Activated CD4-positive, CD25-positive, alpha-beta regulatory T cell (primary cell): ENCODE measurements at regions not wholly inside any gene's neighbourhood (a gene's known extent, or its start where the extent isn't known, plus 50 kb on each side); places are given as distances from the start of the nearest gene placed in this dataset.
A peak's percentile ranks its signal among the peaks of the same experiment; 100 is the strongest.
"Not testable (repeated sequence)": the region's sequence is repeated elsewhere in the genome, so short reads cannot be mapped to it uniquely, and the experiment has no call there.

Experiments
- DNase-seq, 4 experiments: peaks; one replicate each; lab custom pipeline; 2025; lab: John Stamatoyannopoulos, UW

DNA sequence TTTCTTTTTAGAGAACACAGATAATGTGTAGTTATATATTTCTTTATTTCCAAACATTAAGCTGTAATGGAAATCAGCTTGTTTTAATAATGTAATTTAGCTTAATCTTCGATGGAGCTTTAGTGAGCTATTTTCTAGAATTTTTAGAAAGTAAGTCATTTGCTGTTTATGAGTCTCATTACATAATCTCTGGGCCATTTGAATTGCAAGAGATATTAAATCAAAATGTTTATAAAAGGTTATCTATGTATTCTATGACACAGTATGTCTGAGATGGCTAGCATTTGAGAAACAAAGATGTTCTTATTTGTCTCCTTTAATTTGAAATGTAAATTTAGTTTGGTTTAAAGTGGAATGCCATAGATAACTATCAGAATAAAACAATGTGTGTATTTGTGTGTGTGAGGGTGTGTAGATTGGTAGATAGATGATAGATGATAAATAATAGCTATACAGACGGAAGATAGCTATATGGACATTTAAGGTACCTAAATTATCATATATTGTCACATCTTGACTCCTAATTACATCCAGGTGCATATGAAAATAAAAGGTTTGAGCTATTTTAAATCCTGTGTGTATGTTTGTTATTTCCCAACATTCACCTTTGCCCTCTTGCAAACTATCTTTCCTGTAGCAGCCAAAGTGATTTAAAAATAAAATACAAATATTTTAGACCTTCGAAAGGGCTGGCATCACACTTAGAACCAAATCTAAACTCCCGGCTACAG, 478.0 kb upstream of the KLF6 start:
- no peak for DNase-seq

DNA sequence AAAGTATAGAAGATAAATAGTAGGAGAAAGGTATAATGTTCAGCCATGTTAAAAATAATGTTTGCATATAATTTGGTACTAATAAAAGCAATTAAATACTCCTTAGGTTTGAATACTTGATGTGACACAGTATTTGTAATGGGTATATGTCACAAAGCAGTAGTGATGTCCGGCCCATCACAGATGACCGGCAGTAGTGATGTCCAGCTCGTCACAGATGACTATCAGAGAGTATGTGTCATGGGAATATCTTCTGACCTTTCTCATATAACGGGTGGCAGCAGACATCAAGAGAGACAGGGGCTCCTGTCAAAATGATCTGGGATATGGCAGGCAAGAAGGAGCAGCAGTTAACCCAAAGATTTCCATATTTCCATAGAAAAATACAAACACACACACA, 477.4 kb upstream of the KLF6 start:
- DNase-seq = no peak

DNA sequence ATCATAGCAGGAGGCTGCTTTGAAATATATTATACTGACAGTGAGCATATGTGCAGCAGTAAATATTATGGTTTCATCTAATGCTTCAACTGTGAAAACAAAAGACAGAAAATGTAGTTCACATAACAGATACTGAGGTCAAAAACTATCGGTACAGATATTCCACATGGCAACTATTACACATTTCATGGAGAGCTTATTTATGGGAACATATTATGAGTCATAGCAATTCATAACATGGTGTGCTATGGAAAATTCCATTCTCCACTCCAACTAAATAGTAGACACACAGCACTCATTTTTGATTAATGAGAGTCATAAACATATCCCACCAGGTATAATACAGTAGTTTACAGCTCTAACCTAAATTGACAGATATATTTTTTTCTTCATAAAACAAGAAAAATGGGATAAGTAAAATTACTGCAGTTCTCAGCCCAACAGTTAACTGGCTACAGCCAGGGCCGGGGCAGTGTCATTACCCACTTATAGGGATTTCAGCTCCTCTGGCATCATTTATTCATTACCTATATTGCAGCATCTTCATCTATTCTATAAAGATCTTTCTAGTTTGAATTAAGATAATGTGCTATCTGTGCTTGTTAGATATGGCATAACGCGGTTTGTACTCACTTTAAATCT, 475.6 kb upstream of the KLF6 start:
- no peak for DNase-seq

DNA sequence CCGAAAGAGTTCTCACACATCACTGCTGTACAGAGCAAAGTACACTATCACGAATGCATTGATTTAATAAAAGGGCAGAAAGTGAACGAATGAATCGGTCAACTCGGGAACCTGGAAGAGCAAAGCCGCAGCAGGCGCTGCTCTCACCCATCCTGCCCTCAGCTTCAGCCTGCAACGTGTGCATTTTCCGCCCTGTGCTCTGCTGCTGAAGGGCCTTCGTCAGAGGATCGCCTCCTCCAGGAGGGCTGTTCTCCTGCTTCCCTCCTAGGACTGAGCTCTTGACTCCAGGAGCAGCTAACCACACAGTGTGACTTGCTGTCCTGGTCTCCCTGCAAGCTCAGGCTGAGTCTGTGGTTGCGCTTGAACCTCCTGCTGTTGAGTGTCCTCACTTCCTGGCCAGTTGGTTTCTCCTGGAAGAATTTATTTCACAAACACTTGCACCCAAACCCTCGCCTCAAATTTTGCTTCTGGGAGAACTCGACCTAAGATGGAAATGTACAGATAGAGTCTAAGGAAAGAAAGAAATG, 473.0 kb upstream of the KLF6 start:
- DNase-seq = no peak

DNA sequence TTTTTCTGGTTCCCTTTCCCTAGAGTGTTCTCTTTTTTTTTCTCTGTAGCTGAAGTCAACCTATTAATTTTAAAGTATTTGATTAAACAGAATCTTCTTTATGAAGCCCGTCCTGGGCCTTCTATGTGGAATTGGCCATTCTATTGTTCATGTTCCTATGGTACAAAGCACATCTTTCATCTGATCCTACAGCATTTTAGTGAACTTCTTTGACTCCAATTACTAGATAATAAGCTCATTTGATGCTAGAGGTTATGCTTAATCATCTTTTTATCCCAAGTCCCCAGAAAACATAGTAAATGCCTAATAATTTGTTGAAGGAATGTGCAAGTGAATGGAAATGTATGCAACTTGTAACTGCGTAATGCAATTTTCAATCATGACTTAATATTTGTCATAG, 472.0 kb upstream of the KLF6 start:
- DNase-seq = no peak

DNA sequence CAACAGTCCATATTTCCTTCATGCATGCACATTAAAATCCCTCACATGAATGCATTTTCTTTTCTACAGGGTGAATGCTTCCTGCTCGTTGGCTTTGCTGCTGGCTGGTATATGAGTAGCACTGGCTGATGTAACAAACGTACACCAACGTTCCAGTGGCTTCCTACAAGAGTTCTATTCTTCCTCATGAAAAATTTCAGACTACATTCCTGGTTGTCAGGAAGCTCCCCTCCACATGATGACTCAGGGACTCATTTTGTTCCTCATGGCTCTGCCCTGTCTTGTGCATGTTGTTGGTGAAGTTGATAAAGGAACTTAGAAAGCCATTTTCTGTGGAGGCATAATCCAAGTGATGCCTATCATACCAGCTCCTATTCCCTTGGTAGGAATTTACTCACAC, 470.7 kb upstream of the KLF6 start:
- DNase-seq = no peak

DNA sequence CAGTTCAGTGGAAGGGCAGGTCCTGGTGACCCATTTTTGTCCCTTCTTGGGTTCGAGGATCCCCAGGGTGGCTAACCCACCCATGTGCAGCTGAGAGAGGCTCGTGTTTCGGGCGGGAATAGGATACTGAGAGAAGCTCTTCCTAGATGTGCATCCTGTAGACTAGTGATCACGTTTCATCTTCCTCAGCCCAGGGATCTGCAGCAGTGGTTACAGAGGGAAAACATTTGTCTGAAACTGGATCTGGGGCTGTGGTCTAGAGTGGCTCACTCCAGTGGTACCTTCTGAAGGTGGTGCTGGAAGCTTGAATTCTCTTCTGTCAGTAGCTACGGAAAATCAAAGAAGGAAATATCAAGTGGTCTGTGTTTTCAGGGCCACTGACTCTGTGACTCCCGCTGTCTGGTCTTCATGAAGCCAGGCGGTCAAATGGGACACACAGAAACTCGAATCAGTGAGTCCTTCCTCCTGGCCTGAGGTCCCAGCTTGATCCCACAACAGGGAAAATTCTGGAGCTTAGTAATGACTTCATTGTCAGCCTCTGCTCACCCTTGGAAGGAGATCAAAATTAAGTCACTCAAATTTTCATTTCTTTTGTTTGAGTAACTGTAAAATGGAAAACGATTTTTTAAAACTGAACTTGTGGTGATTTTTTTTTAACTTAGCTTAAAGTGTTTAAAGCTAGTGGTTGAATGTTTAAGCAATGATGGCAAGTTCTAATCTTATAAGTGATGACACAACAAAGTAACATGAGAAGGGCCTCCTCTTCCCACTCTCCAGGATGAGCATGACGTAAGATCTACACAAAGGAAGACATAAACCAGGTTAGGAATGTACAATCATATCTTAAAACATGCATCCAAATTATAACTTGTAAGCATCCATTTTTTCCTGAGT, 469.3 kb upstream of the KLF6 start:
- no peak for DNase-seq

DNA sequence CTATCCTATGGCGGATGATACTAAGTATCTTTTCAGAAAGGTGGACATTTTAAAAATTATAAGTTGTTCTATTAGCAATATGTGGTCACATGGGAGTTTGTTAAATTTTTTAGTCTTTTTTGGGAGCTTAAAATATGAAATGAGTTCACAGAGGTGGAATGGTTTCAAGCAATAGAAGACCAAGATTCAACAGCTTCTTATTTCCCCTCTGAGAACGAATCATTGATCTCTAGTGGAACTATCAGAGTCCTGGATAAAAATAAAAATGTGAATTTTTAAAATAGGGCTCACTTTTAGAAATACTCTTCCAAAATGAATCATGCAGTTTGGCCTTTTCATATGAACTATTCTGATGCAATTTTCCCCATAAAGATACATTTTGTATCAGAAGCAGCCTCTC, 467.7 kb upstream of the KLF6 start:
- no peak for DNase-seq

DNA sequence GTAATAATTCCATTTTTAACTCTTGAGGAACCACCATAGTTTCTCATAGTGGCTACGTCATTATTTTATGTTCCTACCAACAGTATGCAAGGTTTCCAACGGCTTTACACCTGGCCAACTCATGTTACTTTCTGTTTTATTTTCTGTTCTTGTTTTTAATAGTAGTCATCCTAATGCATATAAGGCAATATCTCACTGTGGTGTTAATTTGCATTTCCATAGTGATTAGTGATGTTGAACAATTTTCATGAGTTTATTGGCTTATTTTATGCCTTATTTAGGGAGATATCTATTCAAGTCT, 465.5 kb upstream of the KLF6 start:
- no peak for DNase-seq

DNA sequence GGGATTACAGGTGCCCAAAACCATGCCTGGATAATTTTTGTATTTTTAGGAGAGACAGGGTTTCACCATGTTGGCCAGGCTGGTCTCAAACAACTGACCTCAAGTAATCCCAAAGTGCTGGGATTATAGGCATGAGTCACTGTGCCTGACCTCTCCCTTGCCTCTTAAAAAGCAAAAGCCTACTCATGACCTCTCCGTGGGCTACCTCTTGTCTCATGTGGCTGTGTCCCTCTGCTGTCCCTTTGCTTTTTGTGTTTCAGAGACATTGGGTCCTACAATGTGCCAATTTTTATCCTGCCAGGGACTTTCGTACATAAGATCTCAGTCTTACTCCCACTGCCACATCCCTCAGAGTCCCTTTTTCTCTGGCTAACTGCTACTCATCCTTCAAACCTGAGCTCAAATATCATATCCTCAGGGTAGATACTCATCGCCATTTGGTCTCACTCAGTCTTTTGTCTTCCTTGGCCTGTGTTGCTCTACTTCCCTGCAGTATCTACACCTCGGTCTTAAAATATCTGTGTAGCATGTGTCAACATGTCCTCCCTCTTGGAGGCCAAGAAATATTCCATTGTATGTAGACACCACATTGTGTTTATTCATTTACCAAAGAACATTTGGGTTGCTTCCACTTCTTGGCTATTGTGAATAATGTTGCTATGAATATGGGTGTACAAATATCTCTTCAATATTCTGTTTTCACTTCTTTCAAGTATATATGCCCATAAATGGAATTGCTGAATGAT, 465.0 kb upstream of the KLF6 start:
- no peak for DNase-seq

DNA sequence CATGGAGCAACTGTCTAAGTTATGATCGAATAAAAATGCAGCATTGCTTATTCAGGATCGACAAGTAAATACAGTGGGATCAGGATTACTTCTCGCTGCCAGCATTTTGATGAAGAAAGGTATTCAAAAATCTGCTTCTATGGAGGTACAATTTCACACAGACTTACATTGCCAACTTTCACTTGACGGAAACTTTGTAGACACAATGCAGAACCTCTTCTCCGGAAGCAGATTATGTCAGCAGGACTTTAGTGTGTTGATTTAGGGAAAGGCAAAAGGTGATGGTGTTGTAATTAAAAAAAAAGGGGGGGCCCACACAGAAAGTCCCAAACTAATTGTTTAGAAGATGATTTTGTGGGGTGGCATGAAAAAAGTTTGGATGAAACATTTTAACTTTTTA, 462.4 kb upstream of the KLF6 start:
- DNase-seq = no peak

DNA sequence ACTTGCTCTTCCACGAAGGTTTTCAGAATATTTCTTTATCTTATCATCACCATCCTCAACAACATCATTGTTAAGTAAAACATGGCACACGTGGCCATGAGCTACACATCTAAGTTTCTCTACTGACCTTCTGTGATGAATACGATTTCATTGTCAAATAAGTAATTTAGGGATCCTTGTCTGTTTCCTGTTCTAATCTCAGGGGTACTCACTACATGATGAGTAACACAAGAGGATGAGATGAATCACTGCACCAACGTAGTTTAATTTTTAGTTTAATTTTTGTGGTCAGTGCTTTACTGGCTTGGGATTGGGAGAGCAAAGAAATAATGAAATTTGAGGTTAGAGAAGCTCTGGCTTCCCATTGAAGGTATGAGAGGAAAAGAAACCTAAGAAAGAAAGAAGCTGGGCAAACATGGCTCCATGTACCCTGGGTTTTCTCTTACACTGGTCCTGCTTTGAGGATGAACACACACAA, 461.9 kb upstream of the KLF6 start:
- DNase-seq = no peak

DNA sequence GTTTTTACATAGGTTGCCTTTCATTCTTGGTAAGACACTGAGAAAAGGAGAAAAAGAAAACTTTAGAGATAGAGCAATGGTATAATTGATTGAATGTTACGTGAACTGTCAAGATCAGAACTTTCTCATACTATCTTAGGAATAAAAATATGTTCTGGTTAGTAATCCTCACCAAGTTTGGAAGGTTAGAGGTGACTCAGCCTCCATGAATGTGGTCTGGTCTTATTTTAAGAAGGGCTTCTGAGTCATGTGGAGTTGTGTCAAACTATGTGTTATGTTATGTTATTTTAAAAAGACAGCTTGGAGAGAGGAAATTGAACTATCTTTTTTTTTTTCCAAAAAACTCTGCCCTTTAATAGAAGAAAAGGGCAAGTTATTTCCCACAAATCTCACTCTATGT, 458.6 kb upstream of the KLF6 start:
- no peak for DNase-seq

DNA sequence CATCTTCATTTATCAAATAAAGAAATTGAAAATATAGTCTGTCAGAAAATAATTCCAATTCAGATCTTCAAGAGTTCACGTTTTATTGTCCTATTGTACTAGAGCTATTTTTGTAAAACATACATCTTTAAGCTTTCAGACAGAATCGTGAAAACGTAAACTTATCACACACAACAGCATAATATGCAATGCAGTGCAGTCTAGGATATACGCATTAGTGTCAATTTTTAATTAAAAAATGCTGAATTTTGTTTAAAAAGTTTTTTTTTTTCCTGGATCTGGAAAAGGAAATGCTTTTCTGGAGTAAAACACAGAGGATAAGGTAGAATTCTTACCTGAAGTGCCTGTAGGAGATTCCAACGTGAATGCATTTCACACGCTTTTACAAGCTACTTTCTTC, 458.2 kb upstream of the KLF6 start:
- no peak for DNase-seq

DNA sequence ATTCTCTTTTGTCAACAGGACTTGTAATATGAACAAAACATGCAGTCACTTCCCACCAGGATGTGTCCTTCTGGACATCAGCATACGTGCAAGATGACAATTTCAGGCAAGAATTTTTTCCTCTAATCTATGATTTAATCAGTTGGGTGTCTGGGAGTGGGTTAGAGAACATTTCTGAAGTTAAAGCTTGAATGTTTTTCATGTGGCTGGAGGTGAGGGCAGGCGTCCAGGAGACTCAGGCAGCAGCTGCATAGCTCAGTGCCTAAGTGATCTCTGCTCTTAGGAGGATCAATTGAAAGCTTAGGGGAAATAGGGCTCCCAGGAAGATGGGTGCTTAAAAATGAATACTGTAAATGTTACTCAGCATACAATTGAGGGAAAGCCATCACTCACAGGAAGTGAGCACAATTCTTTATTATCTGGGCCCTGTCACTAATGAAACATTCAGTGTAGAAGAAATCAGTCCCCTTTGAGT, 457.6 kb upstream of the KLF6 start:
- no peak for DNase-seq

DNA sequence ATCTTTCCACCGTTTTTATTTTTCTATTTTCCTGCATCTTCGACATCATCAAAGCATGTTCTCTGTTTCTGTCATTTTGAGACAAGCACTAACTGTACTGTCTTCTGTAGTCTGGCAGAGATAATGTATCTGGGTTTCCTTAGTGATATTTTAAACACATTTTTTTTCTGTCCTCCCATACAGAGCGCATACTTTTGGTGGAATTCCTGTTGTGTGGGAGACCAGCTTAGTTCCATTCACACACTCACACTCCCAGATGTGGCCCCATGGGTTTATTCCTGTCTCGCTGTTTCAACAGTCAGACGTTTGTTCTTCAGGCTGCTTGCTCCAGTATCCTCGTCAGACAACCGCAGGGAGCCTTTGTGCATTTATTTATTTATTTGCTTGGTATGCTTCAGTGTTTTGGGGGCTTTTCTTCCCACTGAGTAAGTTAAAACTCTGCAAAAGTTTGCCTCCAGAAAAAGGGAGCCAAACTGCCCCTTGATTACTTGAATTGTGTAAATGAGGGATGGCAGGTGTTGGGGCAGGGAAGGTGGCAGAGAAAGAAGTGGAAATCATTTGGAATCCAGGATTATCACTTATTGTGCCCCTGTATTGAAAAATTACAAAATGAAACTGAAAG, 456.8 kb upstream of the KLF6 start:
- no peak for DNase-seq

DNA sequence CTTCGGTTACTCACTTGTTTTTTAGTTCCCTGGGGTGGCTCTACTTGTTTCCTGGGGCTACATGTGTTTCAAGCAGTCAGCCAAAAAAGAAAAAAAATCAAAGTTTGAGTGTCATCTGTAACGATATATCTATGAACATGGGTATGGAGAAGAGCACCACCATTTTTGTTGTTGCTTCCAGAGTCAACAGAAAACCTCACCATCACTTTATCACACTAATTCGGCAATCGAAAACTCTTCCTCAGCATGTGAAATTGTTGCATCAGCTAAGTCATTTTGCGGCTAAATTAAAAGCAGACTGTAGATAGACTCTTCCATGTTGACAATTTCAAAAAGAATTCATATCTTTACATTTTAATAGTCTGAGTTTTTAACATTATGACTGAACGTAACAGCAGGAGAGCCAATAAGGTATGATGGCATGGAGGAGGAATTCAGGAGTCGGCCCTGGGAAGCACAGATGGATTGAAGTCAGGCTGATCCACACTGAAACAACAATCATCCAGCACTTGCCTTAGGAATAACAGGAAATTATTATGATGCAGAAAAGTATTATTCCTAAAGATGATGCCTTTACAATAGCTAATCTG, 455.7 kb upstream of the KLF6 start:
- DNase-seq = no peak

DNA sequence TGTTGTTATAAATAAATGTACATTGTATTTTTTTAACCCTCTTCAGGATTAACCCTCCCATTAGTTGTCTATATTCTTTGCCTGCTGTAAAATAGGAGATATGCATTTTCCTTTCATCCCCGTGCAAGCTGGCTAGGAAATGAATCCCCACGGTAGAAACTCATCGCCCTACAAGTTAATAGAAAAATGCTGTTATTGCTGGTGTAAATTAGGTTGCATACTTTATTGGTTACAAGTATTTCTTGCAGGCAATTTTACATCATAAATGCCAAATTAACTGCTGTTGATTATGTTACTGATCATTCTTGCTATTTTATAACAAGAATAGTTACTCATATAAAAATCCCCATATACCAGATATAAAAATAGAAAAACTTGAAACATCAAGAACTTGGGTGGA, 454.2 kb upstream of the KLF6 start:
- no peak for DNase-seq

DNA sequence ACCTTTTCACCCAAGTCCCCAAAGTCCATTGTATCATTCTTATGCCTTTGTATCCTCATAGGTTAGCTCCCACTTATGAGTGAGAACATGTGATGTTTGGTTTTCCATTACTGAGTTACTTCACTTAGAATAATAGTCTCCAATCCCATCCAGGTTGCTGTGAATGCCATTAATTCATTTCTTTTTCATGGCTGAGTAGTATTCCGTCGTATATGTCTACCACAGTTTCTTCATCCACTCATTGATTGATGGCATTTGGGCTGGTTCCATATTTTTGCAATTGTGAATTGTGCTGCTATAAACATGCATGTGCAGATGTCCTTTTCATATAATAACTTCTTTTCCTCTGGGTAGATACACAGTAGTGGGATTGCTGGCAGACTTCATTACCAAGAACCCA, 451.9 kb upstream of the KLF6 start:
- not testable (repeated sequence) for DNase-seq

DNA sequence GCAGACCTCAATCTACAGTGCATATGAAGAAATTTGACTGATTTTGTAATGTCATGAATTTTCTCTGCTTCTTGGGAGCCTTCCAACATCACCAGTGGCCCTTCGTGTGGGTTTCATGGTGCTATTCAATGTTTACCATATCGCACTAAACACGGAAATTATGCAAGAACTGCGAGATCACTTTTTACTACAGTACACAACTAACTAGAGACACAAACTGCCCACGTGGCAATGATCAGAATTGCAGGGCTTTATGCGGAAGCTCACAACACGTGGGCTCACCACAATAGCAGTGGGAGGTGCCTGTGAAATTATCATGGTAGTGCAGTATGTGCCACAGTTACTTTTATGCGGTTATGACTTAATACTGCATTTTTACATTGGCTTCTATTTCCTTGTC, 449.7 kb upstream of the KLF6 start:
- peak in 1 of 4 experiments; percentile 6 for DNase-seq

DNA sequence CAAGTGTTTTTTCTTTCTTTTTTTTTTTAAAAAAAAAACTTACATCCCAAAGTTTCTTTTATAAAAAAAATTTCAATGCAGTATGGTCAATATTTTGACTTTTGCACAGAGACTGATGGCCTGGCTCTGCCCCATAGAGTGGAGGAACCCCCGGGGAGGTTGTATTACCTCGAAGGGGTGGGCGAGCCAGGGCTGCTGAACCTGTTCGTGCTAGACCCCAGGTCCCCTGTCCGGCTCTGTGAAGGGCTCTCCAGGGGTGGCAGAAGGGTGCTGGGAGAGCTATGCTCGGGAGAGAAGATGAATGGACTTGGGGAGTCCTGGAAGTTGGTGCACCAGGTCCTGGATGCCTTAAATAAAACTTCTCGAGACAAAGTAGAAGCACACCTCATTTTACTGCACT, 446.4 kb upstream of the KLF6 start:
- no peak for DNase-seq
